DND-41 (cell line): ENCODE measurements at regions not wholly inside any gene's neighbourhood (a gene's known extent, or its start where the extent isn't known, plus 50 kb on each side); places are given as distances from the start of the nearest gene placed in this dataset.

Experiments used
- ATAC-seq: fragments of 200-7000 bp; cut with Tn5 transposase; 3 replicates; pipeline ENCODE4 v1.9.1; 2021; ENCODE audit warnings: low read depth; ENCODE audit not compliant: insufficient read depth
- DNase-seq: peaks from one replicate; pipeline ENCODE4 v3.0.0-alpha.2; 2020
- H2AFZ ChIP-seq: 2 replicates; pipeline ENCODE4 v1.6.0; 2012; ENCODE audit warnings: low read depth, low read length
- H3K27ac ChIP-seq: 2 replicates; pipeline ENCODE4 v1.5.1; 2012; ENCODE audit warnings: low read length, inconsistent platforms
- H3K27me3 ChIP-seq: fragments of 200-600 bp; sonication (generic); 2 replicates; pipeline ENCODE4 v1.6.0; 2012; ENCODE audit warnings: low read length, mild to moderate bottlenecking, inconsistent platforms; ENCODE audit not compliant: insufficient read depth, poor library complexity
- H3K36me3 ChIP-seq: 2 replicates; pipeline ENCODE4 v1.5.1; 2012; ENCODE audit warnings: low read length, inconsistent platforms; ENCODE audit not compliant: insufficient read depth
- H3K4me1 ChIP-seq: 2 replicates; pipeline ENCODE4 v1.5.1; 2012; ENCODE audit warnings: mild to moderate bottlenecking, low read length; ENCODE audit not compliant: insufficient read depth
- H3K4me2 ChIP-seq: 2 replicates; pipeline ENCODE4 v1.6.0; 2012; ENCODE audit warnings: mild to moderate bottlenecking, moderate library complexity, low read length, inconsistent platforms; ENCODE audit not compliant: insufficient read depth
- H3K4me3 ChIP-seq, 2 experiments: fragments of 200-600 bp in 1 of 2; shearing (Covaris generic) in 1 of 2; 2 replicates each; pipeline ENCODE4 v1.5.1; 2012 to 2016; ENCODE audit warnings: inconsistent platforms in 2 of 2, low read length in 2 of 2, mild to moderate bottlenecking in 2 of 2, low read depth in 1 of 2, moderate library complexity in 1 of 2
- H3K79me2 ChIP-seq: 2 replicates; pipeline ENCODE4 v1.6.0; 2012; ENCODE audit warnings: low read length, inconsistent platforms; ENCODE audit not compliant: insufficient read depth
- H3K9ac ChIP-seq: 2 replicates; pipeline ENCODE4 v1.6.0; 2012; ENCODE audit warnings: low read depth, mild to moderate bottlenecking, inconsistent platforms, low read length, moderate library complexity
- H3K9me3 ChIP-seq: 2 replicates; pipeline ENCODE4 v1.5.1; 2012; ENCODE audit warnings: low read length, moderate library complexity, mild to moderate bottlenecking, inconsistent platforms; ENCODE audit not compliant: insufficient read depth, severe bottlenecking
- H4K20me1 ChIP-seq: 2 replicates; pipeline ENCODE4 v1.6.0; 2012; ENCODE audit warnings: low read length; ENCODE audit not compliant: insufficient read depth
- CTCF ChIP-seq: IDR thresholded peaks from 2 replicates; pipeline ENCODE4 v1.5.1; 2012; ENCODE audit warnings: borderline replicate concordance, low read length, moderate library complexity, mild to moderate bottlenecking; ENCODE audit not compliant: poor library complexity, severe bottlenecking; ENCODE audit errors: extremely low read depth
- EZH2 ChIP-seq: IDR thresholded peaks from 3 replicates; pipeline ENCODE4 v1.6.1; 2012; ENCODE audit warnings: borderline replicate concordance, low read depth, mild to moderate bottlenecking, moderate library complexity, low read length, inconsistent platforms; ENCODE audit not compliant: severe bottlenecking

- TF ChIP-seq CTCF (no peak), EZH2 (no peak)
- no peak for ATAC-seq
- no peak for DNase-seq
- H3K9me3 ChIP-seq, result no peaks in the 10 kb centered on the region
- no peaks in the 10 kb centered on the region for H4K20me1 ChIP-seq
- H3K4me1 ChIP-seq, result peaks cover 7% of the 10 kb centered on the region; the same call in 1 of the 2 replicates
- H3K27ac ChIP-seq, result no peak overlapping the region
- no peaks in the 10 kb centered on the region for H3K27me3 ChIP-seq
- no peaks in the 10 kb centered on the region for H3K79me2 ChIP-seq
- no peak overlapping the region for H3K9ac ChIP-seq
- H3K4me2 ChIP-seq, result no peak overlapping the region
- H3K36me3 ChIP-seq, result no peaks in the 10 kb centered on the region
- H3K4me3 ChIP-seq, result no peak overlapping the region
- no peak overlapping the region for H2AFZ ChIP-seq
These were observed 54.8 kb upstream of the MIR17HG start for GRCh38 chr13:91292630-91293221.

GRCh38 chr13:91295712-91296410 lies 51.6 kb upstream of the MIR17HG start:
- peaks cover 7% of the 10 kb centered on the region; the same call in 1 of the 2 replicates for H3K4me1 ChIP-seq
- no peaks in the 10 kb centered on the region for H4K20me1 ChIP-seq
- DNase-seq (no peak), ATAC-seq (peak; percentile 57; the same call in 2 of the 3 replicates)
- no peak overlapping the region for H3K9ac ChIP-seq
- no peak overlapping the region for H3K27ac ChIP-seq
- H3K4me2 ChIP-seq, result no peak overlapping the region
- TF ChIP-seq EZH2 (no peak), CTCF (no peak)
- H3K4me3 ChIP-seq, result no peak overlapping the region
- no peaks in the 10 kb centered on the region for H3K27me3 ChIP-seq
- H3K9me3 ChIP-seq, result no peaks in the 10 kb centered on the region
- no peak overlapping the region for H2AFZ ChIP-seq
- no peaks in the 10 kb centered on the region for H3K36me3 ChIP-seq
- no peaks in the 10 kb centered on the region for H3K79me2 ChIP-seq

- Histone ChIP-seq H2AFZ (no peak overlapping the region), H4K20me1 (no peaks in the 10 kb centered on the region), H3K9me3 (no peaks in the 10 kb centered on the region), H3K27me3 (no peaks in the 10 kb centered on the region), H3K4me1 (peaks cover 7% of the 10 kb centered on the region; the same call in 1 of the 2 replicates), H3K9ac (no peak overlapping the region), H3K79me2 (no peaks in the 10 kb centered on the region), H3K4me3 (no peak overlapping the region), H3K4me2 (no peak overlapping the region), H3K36me3 (no peaks in the 10 kb centered on the region), H3K27ac (no peak overlapping the region)
- TF ChIP-seq EZH2 (no peak), CTCF (no peak)
- ATAC-seq (no peak), DNase-seq (no peak)
These were observed 50.0 kb upstream of the MIR17HG start for GRCh38 chr13:91297503-91297902.
